Endodermal cell (in vitro differentiated cells): ENCODE measurements at regions not wholly inside any gene's neighbourhood (a gene's known extent, or its start where the extent isn't known, plus 50 kb on each side); places are given as distances from the start of the nearest gene placed in this dataset.

ENCODE experiments used
- DNase-seq: peaks from one replicate; pipeline ENCODE4 v3.0.0-alpha.2; 2017
- H3K27ac ChIP-seq: 2 replicates; pipeline ENCODE4 v1.5.1; 2013; ENCODE audit warnings: mild to moderate bottlenecking, low read depth, low read length, moderate library complexity
- H3K27me3 ChIP-seq: 2 replicates; pipeline ENCODE4 v1.6.1; 2013; ENCODE audit warnings: mild to moderate bottlenecking, low read length, moderate library complexity; ENCODE audit not compliant: insufficient read depth, control insufficient read depth, poor library complexity, severe bottlenecking
- H3K36me3 ChIP-seq: 2 replicates; pipeline ENCODE4 v1.7.0; 2013; ENCODE audit warnings: mild to moderate bottlenecking, low read length, moderate library complexity; ENCODE audit not compliant: control insufficient read depth, insufficient read depth
- H3K4me1 ChIP-seq: one replicate; pipeline ENCODE4 v1.7.0; 2013; ENCODE audit warnings: low read length; ENCODE audit not compliant: control insufficient read depth, insufficient read depth
- H3K4me3 ChIP-seq: 2 replicates; pipeline ENCODE4 v1.5.1; 2013; ENCODE audit warnings: mild to moderate bottlenecking, low read length, moderate library complexity
- H3K9ac ChIP-seq: 2 replicates; pipeline ENCODE4 v1.6.1; 2013; ENCODE audit warnings: mild to moderate bottlenecking, low read length, moderate library complexity; ENCODE audit not compliant: poor library complexity, severe bottlenecking; ENCODE audit errors: extremely low read depth
- H3K9me3 ChIP-seq: 2 replicates; pipeline ENCODE4 v1.6.1; 2013; ENCODE audit warnings: mild to moderate bottlenecking, low read length, moderate library complexity; ENCODE audit not compliant: control insufficient read depth
- H3K27ac Mint-ChIP-seq: 2 replicates; pipeline ENCODE4 v1.8.0; 2020; ENCODE audit warnings: mixed read lengths
- H3K27me3 Mint-ChIP-seq: 2 replicates; pipeline ENCODE4 v1.8.0; 2021; ENCODE audit warnings: mild to moderate bottlenecking, mixed read lengths; ENCODE audit not compliant: insufficient read depth
- H3K36me3 Mint-ChIP-seq: 2 replicates; pipeline ENCODE4 v1.8.0; 2020; ENCODE audit warnings: low read depth, mixed read lengths
- H3K4me1 Mint-ChIP-seq: 2 replicates; pipeline ENCODE4 v1.8.0; 2020; ENCODE audit warnings: mixed read lengths
- H3K4me3 Mint-ChIP-seq: 2 replicates; pipeline ENCODE4 v1.8.0; 2020; ENCODE audit warnings: mild to moderate bottlenecking, moderate library complexity, mixed read lengths
- H3K9me3 Mint-ChIP-seq: 2 replicates; pipeline ENCODE4 v1.8.0; 2020; ENCODE audit warnings: mild to moderate bottlenecking, mixed read lengths
- WGBS, 2 experiments: methylation state at CpG; one replicate each; pipeline versions ENCODE4 v1.1.5 to v1.1.7; 2013; ENCODE audit warnings: missing lambda C conversion rate in 2 of 2, mixed read lengths in 1 of 2; ENCODE audit not compliant: insufficient coverage in 1 of 2, insufficient read length in 1 of 2; 5-methylcytosine and 5-hydroxymethylcytosine counted together
- TF ChIP-seq, protein P1 (sequence below): fragments of 200-600 bp; sonication (generic); conservative IDR thresholded peaks from 2 replicates; pipeline ENCODE4 v1.5.0; 2021; ENCODE audit warnings: antibody characterized with exemption, mild to moderate bottlenecking

DNA sequence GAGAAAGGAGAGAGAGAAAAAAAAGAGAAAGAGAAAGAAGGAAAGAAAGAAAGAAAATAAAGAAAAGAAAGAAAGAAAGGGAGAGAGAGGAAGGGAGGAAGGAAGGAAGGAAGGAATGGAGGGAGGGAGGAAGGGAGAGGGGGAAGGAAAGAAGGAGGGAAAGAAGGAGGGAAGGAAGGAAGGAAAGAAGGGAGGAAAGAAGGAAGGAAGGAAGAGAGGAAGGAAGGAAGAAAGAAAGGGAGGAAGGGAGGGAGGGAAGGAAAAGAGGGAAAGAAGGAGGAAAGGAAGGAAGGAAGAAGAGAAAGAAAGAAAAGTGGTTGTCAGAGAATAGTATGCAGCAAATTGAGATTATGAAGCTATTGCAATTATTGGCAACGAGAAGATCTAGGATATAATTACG lies 49.9 kb upstream of the NIPBL start:
- H3K36me3 Mint-ChIP-seq: no peaks in the 10 kb centered on the region

More for the DNA sequence above, 49.9 kb upstream of the NIPBL start:
- Mint-ChIP-seq H3K4me1 (no peaks in the 10 kb centered on the region), H3K27ac (no peak overlapping the region), H3K4me3 (no peak overlapping the region), H3K27me3 (peaks cover 80% of the 10 kb centered on the region), H3K9me3 (no peaks in the 10 kb centered on the region)
- Histone ChIP-seq H3K9me3 (no peaks in the 10 kb centered on the region), H3K27me3 (peaks cover 95% of the 10 kb centered on the region), H3K36me3 (no peaks in the 10 kb centered on the region), H3K4me3 (no peak overlapping the region), H3K9ac (no peak overlapping the region), H3K4me1 (no peaks in the 10 kb centered on the region), H3K27ac (no peak overlapping the region)
- 83 to 88% methylated on average over 2 of the region's 2 CpGs for WGBS, 2 experiments
- no peak for DNase-seq
- TF ChIP-seq, protein P1, sequence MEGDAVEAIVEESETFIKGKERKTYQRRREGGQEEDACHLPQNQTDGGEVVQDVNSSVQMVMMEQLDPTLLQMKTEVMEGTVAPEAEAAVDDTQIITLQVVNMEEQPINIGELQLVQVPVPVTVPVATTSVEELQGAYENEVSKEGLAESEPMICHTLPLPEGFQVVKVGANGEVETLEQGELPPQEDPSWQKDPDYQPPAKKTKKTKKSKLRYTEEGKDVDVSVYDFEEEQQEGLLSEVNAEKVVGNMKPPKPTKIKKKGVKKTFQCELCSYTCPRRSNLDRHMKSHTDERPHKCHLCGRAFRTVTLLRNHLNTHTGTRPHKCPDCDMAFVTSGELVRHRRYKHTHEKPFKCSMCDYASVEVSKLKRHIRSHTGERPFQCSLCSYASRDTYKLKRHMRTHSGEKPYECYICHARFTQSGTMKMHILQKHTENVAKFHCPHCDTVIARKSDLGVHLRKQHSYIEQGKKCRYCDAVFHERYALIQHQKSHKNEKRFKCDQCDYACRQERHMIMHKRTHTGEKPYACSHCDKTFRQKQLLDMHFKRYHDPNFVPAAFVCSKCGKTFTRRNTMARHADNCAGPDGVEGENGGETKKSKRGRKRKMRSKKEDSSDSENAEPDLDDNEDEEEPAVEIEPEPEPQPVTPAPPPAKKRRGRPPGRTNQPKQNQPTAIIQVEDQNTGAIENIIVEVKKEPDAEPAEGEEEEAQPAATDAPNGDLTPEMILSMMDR: no peak
